NCI-H510A (cell line): ENCODE measurements at regions not wholly inside any gene's neighbourhood (a gene's known extent, or its start where the extent isn't known, plus 50 kb on each side); places are given as distances from the start of the nearest gene placed in this dataset.

Experiments
- DNase-seq: peaks from one replicate; lab custom pipeline; 2025; lab: John Stamatoyannopoulos, UW

- DNase-seq: no peak
These were observed 172.3 kb upstream of the TBCA start for GRCh38 chr5:77948476-77948875.

- no peak for DNase-seq
These were observed 170.9 kb upstream of the TBCA start for GRCh38 chr5:77947041-77947428.

- no peak for DNase-seq
These were observed 170.4 kb upstream of the TBCA start for GRCh38 chr5:77946381-77947040.

- DNase-seq: no peak
These were observed 169.7 kb upstream of the TBCA start for GRCh38 chr5:77945874-77946273.

- no peak for DNase-seq
These were observed 168.7 kb upstream of the TBCA start for GRCh38 chr5:77944757-77945340.

- DNase-seq: no peak
These were observed 167.7 kb upstream of the TBCA start for GRCh38 chr5:77943851-77944250.

- no peak for DNase-seq
These were observed 166.6 kb upstream of the TBCA start for GRCh38 chr5:77942578-77943239.

GRCh38 chr5:77937015-77937908 lies 161.1 kb upstream of the TBCA start:
- DNase-seq: no peak

GRCh38 chr5:77936365-77936693 lies 160.2 kb upstream of the TBCA start:
- no peak for DNase-seq

GRCh38 chr5:77935506-77936364 lies 159.6 kb upstream of the TBCA start:
- no peak for DNase-seq

- DNase-seq: no peak
These were observed 152.7 kb upstream of the TBCA start for GRCh38 chr5:77928776-77929300.

- no peak for DNase-seq
These were observed 150.2 kb upstream of the TBCA start for GRCh38 chr5:77926337-77926736.

- no peak for DNase-seq
These were observed 149.4 kb upstream of the TBCA start for GRCh38 chr5:77925503-77925902.

GRCh38 chr5:77924081-77924480 lies 147.9 kb upstream of the TBCA start:
- DNase-seq: no peak

- DNase-seq: no peak
These were observed 147.5 kb upstream of the TBCA start for GRCh38 chr5:77923666-77924065.

- DNase-seq: no peak
These were observed 145.1 kb upstream of the TBCA start for GRCh38 chr5:77921094-77921768.

GRCh38 chr5:77920359-77921058 lies 144.4 kb upstream of the TBCA start:
- no peak for DNase-seq

- no peak for DNase-seq
These were observed 139.2 kb upstream of the TBCA start for GRCh38 chr5:77915346-77915745.

- DNase-seq: no peak
These were observed 136.6 kb upstream of the TBCA start for GRCh38 chr5:77912721-77913120.

GRCh38 chr5:77910602-77911188 lies 134.6 kb upstream of the TBCA start:
- no peak for DNase-seq
